ENCODE measurements at regions not wholly inside any gene's neighbourhood (a gene's known extent, or its start where the extent isn't known, plus 50 kb on each side); places are given as distances from the start of the nearest gene placed in this dataset.

- peak; percentile 81 for DNase-seq
These were observed 280.2 kb downstream of the SEC14L1 start for GRCh38 chr17:77420804-77421629.

- DNase-seq: no peak
These were observed 280.8 kb downstream of the SEC14L1 start for GRCh38 chr17:77421630-77421972.

GRCh38 chr17:77422104-77422747, 281.5 kb downstream of the SEC14L1 start:
- DNase-seq: no peak

DNA sequence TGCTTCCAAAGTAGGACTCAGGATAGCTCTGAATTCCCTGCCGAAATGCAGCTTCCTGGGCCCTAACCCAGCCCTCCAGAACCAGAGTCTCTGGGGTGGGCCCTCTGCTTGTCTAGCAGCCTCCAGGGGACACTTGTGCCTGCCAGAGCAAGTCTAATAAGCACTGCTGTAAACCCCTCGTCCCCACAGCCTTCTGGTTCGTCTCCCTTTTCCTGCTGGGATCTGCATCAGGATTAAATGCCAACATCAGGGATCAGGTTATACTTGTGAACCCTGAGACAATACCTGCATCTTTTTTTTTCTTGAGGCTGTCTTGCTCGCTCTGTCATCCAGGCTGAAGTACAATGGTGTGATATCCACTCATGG, 282.0 kb downstream of the SEC14L1 start:
- DNase-seq: no peak

DNA sequence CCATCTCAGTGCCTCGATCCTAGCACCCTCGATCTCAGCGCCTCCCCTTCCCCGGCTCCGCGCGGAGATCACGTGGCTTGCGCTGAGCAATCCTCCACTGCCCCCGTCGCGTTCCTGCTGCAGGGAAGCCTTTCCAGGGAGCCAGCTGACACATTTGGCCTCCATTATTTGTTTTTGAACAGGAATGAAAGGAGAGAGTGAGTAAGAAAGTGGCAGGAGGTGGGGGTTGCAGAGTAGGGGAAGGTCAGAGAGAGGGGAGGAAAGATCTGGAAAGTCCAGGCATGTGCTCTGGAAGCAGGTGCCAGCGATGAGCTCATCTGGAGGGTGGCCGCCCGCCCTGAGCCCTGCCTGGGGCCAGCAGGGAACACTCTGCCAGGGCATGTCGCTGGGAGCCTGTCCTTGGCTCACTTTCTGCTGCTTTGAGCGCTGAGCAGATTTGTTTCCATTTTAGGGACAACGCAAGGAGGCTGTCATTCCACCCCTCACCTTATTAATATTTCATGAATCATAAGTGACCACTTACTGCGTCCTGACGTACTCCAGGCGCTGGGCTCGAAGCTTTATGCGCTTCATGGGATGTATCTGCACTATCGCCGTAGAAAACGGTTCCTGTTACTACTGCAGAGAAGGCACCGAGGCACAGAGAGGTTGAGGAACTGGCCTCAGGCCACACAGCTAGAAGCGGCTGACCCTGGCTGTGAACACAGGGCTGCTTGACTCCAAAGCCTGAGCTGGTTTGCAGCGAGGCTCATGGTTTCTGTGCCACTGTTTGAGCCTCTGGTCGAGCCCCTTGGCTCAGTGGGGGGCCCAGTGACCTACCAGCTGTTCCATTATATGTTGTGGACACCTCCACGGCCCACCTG, 283.1 kb downstream of the SEC14L1 start:
- no peak for DNase-seq

- DNase-seq: no peak
These were observed 284.0 kb downstream of the SEC14L1 start for GRCh38 chr17:77424585-77425344.

GRCh38 chr17:77425348-77425747, 284.6 kb downstream of the SEC14L1 start:
- DNase-seq: no peak

DNA sequence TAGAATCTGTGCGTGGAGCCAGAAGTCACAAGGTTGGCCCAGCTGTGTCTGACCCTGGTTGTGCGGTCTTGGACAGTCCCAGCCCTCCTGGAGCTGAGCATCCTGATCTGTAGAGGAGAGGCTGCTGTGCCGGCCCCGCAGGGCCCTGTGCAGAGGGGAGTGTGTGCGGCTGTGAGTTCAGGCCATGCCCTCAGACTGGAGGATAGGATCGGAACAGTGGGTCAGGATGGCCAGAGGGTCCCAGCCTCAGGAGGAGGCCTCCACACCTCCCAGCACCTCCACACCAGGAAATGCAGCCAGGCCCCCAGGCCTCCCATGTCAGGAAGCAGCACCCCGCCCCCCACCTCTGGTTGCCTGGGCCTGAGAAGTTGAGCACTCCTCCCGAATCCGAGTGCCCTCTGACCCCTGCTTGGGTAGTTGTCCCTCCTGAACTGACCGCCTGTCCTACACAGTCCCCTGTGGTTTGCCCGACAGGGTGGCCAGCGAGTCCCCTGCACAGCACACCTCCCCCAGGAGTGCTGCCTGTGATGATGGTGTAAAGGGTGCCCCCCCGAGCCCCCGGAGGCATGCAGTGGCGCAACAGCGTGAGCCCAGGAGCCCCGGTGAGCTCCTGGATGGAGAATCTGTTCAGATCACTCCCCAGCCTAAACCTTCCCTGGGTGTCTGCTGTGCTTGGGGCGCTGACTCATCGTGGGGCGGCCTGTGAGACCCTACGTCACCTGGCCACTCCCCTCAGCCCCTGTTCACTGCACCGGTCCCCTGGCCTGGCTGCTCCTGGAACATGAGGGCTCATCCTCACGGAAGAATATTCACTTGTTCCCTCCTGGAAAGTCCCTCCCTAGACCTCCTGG, 285.2 kb downstream of the SEC14L1 start:
- DNase-seq: peak; percentile 75

DNA sequence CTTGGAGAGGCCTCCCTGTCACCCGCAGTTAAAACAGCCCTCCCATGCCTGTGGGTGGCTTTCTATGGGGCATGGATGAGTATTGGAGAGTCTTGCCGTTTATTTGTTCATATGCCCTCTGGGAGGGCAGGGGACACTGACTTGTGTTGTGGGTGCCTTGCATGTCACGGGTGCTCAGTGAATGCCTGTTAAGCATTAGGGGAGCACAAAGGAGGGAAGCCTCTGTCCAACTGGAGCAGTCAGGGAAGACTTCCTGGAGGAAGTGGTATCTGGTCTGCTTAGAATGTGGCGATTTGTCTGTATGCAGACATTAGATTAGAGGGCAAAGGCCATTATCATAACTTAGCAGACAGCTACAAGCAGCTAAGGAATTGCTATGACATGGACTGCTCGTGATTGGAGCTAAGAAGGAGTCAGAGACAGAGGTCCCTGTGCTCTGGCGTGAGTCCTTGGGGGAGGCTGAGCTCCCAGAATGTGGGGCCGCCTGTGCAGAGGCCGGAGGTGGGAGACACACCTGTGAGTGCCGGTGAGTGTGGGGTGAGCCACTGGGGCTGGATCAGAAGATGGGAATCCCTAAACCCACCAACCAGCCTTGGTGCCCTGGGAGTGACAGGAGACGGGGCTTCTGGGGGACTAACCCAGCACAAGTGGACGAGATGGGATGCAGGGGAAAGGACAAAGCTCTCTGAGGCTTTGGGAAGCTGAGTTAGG, 286.1 kb downstream of the SEC14L1 start:
- no peak for DNase-seq

DNA sequence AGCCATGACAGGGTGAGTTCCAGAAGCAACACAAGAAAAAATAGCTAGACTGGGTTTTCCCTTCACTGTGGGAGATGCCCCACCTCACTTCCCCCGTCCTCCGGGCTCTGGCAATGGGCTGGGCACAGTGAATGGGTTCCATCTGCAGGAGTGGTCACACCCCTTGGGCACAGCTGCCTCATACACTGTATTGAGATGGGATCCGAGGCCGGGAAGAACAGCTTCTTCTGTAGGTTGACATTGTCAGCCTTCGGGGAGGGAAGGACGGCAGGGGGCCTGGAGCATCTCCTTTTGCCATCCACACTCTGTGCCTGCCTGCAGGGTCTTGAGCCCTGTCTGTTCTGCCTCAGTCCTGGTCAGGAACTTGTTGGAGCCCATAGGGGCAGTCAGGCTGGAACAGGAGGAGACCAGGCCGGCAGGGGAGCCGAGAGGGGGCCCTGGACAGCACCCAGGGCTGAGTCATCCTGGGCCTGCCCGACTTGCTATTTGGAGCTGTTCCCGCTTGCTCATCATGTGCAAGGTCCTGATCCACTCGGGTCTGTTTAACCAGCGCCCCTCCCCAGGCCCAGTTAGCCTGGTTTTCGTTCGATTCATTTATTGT, 286.7 kb downstream of the SEC14L1 start:
- no peak for DNase-seq

GRCh38 chr17:77428020-77428748, 287.4 kb downstream of the SEC14L1 start:
- DNase-seq: no peak

- no peak for DNase-seq
These were observed 288.1 kb downstream of the SEC14L1 start for GRCh38 chr17:77428749-77429368.

DNA sequence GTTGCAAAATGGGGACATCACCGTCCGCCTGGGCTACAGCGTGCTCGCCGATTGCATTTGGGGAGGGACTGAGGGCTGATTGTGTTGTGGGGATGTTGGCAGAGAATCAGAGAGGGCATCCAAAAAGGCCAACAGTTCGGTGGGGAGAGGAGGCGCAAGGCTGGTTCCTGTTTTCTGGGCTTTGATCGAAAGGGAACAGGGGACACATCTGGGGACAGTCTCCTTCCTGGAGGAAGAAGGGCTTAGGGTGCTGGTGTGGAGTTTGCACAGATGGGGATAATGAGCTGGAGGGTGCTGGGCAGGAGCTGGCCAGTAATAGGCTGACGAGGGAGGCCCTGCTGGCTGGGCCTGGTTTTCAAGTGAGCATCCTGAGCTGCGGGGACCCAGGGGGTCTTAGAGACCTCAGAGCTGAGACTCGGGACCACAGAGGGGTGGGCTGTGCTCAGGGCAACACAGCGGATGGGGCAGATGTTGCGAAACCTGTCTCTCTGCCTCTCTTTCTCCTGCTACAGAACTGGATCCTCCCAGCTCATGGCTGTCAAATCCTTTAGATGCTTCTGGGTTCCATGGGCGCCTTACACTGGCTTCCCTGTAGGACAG, 288.7 kb downstream of the SEC14L1 start:
- no peak for DNase-seq

DNA sequence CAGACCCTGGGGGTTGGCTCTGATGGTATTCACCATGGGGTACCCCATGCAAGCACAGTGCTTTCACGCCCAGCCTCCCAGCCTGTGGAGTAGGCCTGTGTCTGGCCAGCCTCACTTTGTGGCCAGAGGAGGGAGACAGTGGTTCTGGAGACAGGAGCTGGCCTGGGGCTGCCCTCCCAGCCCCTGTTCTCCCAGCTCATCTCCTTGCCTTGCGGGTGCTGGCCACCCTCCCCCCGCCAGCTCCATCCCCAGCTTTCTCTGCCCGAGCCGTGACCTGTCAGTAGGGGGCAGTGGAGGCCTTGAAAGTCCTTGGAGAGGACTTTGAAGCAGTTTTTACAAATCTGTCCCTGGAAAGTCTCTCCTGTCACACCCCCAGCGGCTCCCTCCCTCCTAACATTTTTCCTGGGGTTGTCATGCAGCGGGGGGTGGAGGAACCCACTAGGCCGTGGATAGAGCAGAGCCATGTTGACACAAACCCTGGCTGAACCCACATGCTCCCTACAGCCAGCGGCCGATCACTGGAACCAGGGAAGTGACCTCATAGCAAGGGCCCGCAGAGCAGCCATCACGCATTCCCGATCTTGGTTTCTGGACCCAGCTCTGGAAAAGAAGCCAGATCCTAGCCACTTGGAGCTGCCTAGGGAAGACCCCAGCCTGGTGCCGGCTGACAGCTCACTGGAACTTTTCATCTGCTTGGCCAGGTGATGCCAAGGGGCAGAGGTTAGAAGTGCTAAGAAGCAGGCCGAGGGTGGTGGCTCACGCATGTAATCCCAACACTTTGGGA, 289.4 kb downstream of the SEC14L1 start:
- DNase-seq: peak; percentile 93

- DNase-seq: no peak
These were observed 291.4 kb downstream of the SEC14L1 start for GRCh38 chr17:77432034-77432661.

DNA sequence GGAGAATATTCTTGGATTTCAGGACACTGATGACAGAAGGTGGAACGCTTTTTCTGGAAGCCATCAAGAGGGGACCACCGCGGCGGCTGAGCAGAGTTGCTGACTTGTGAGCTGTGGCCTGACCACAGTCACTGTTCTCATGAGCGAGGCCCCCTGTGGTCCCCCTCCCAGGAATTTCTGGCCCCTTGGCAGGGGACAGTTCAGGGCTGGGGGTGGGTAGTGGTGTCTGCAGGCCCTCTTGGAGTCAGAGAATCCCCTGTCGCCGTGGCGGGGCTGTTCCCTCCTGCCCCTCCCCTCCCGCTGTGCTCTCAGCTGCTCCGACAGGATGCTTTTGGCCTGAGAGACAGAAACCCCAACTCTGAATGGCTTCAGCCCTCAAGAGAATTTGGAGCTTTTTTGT, 292.0 kb downstream of the SEC14L1 start:
- DNase-seq: no peak

- DNase-seq: peak; percentile 77
These were observed 292.8 kb downstream of the SEC14L1 start for GRCh38 chr17:77433385-77434135.
